ENCODE measurements at regions not wholly inside any gene's neighbourhood (a gene's known extent, or its start where the extent isn't known, plus 50 kb on each side); places are given as distances from the start of the nearest gene placed in this dataset.
"Not testable (repeated sequence)": the region's sequence is repeated elsewhere in the genome, so short reads cannot be mapped to it uniquely, and the experiment has no call there.

DNA sequence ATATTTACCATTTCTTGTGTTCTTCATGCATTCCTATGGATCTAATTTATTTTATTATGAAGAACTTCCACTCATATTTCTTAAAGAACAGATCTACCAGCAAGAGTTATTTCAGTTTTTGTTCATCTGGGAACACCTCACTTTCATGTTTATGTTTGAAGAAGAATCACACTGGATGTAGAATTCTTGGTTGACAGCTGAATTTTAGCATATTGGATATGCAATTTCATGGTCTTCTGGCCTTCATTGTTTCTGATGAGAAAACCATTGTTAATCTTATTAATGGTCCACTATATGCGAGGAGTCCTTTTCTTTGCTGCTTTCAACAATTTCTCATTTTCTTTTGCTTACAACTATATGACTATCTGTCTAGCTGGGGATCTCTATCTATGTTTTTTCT, 189.2 kb downstream of the UXS1 start:
- intact Hi-C loops (cut with DNase I; ENCODE audit: low total_unique reads): no loop called here
- no peaks in the 10 kb centered on the region for H3K27me3 ChIP-seq
- no peak overlapping the region for H3K27ac ChIP-seq
- H3K36me3 ChIP-seq: no peaks in the 10 kb centered on the region
- no peak for TF ChIP-seq POLR2AphosphoS5 (IDR thresholded peaks at IDR 0.05)
- TF ChIP-seq POLR2A (IDR thresholded peaks at IDR 0.05): no peak
- no peak for TF ChIP-seq CTCF (IDR thresholded peaks at IDR 0.05)
- H3K9me3 ChIP-seq: peaks cover 20 to 50% of the 10 kb centered on the region in 2 donors
- no peak overlapping the region for H3K4me3 ChIP-seq
- DNase-seq (ENCODE audit: low spot score in 2 of 2): no peak
- no peaks in the 10 kb centered on the region for H3K4me1 ChIP-seq

- H3K27me3 ChIP-seq: no peaks in the 10 kb centered on the region
- TF ChIP-seq POLR2A (IDR thresholded peaks at IDR 0.05): no peak
- no peak for TF ChIP-seq POLR2AphosphoS5 (IDR thresholded peaks at IDR 0.05)
- TF ChIP-seq CTCF (IDR thresholded peaks at IDR 0.05): no peak
- no peak for DNase-seq (ENCODE audit: low spot score in 2 of 2)
- peaks cover 8 to 41% of the 10 kb centered on the region in 2 donors for H3K9me3 ChIP-seq
- no peaks in the 10 kb centered on the region for H3K4me1 ChIP-seq
- H3K27ac ChIP-seq: no peak overlapping the region
- intact Hi-C loops (cut with DNase I; ENCODE audit: low total_unique reads): no loop called here
- H3K36me3 ChIP-seq: no peaks in the 10 kb centered on the region
- no peak overlapping the region for H3K4me3 ChIP-seq
Observed at GRCh38 chr2:105999211-105999989, 194.7 kb downstream of the UXS1 start.

DNA sequence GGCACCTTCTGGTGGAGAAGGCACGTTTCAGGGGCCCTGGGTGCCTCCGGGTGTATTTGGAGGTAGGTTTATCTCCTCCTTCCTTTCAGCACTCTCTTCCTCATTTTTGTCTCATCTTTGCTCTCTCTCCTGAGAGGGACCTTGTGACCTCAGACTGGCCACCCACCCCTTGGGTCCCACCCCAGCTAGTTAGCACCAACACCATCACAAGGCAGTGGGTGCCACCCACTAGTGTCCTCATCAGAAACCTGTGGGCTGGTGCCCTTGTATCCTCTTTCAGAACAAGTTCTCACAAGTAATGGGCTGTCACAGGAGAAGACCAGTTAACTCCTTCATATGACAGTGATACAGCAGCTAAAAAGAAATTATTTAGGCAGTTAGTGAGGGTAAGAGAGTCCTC, 196.4 kb downstream of the UXS1 start:
- TF ChIP-seq CTCF (IDR thresholded peaks at IDR 0.05) (no peak), POLR2A (IDR thresholded peaks at IDR 0.05) (no peak), POLR2AphosphoS5 (IDR thresholded peaks at IDR 0.05) (no peak)
- H3K9me3 ChIP-seq: peaks cover 11 to 45% of the 10 kb centered on the region in 2 donors
- no peaks in the 10 kb centered on the region for H3K4me1 ChIP-seq
- intact Hi-C loops (cut with DNase I; ENCODE audit: low total_unique reads): no loop called here
- H3K36me3 ChIP-seq: no peaks in the 10 kb centered on the region
- H3K27me3 ChIP-seq: no peaks in the 10 kb centered on the region
- no peak overlapping the region for H3K27ac ChIP-seq
- no peak for DNase-seq (ENCODE audit: low spot score in 2 of 2)
- H3K4me3 ChIP-seq: no peak overlapping the region

GRCh38 chr2:105990624-105991023, 203.5 kb downstream of the UXS1 start:
- H3K27me3 ChIP-seq: no peaks in the 10 kb centered on the region
- H3K4me3 ChIP-seq: no peak overlapping the region
- no peaks in the 10 kb centered on the region for H3K36me3 ChIP-seq
- no peak for TF ChIP-seq POLR2A (IDR thresholded peaks at IDR 0.05)
- no peak for TF ChIP-seq POLR2AphosphoS5 (IDR thresholded peaks at IDR 0.05)
- no peak for TF ChIP-seq CTCF (IDR thresholded peaks at IDR 0.05)
- H3K27ac ChIP-seq: no peak overlapping the region
- H3K4me1 ChIP-seq: no peaks in the 10 kb centered on the region
- H3K9me3 ChIP-seq: peaks cover 29 to 59% of the 10 kb centered on the region in 2 donors
- DNase-seq (ENCODE audit: low spot score in 2 of 2): no peak
- intact Hi-C loops (cut with DNase I; ENCODE audit: low total_unique reads): no loop called here

- H3K27ac ChIP-seq; H3K4me1 ChIP-seq; intact Hi-C loops (cut with DNase I; ENCODE audit: low total_unique reads); H3K27me3 ChIP-seq; H3K4me3 ChIP-seq; DNase-seq (ENCODE audit: low spot score in 2 of 2); H3K36me3 ChIP-seq: not testable (repeated sequence)
- H3K9me3 ChIP-seq: peaks cover 25 to 54% of the 10 kb centered on the region in 2 donors
Observed at GRCh38 chr2:105989803-105990202, 204.3 kb downstream of the UXS1 start.
